Memory B cell (primary cell): ENCODE measurements at regions not wholly inside any gene's neighbourhood (a gene's known extent, or its start where the extent isn't known, plus 50 kb on each side); places are given as distances from the start of the nearest gene placed in this dataset.

ENCODE experiments used
- ATAC-seq: fragments of 150-1000 bp; cut with Tn5 transposase; 2 replicates; pipeline ENCODE4 v1.10.0; 2021; ENCODE audit warnings: low read depth, mild to moderate bottlenecking, moderate library complexity
- DNase-seq, 2 donors: peaks; one replicate each; pipeline ENCODE4 v3.0.0; 2022; ENCODE audit warnings: low spot score in 2 of 2
- H3K27ac Mint-ChIP-seq: one replicate; pipeline ENCODE4 v1.8.0; 2022; ENCODE audit warnings: mild to moderate bottlenecking, moderate library complexity, mixed read lengths
- H3K27me3 Mint-ChIP-seq: one replicate; pipeline ENCODE4 v1.8.0; 2022; ENCODE audit warnings: mixed read lengths
- H3K36me3 Mint-ChIP-seq: one replicate; pipeline ENCODE4 v1.8.0; 2022; ENCODE audit warnings: mild to moderate bottlenecking, mixed read lengths
- H3K4me1 Mint-ChIP-seq: one replicate; pipeline ENCODE4 v1.8.0; 2022; ENCODE audit warnings: mixed read lengths
- H3K4me3 Mint-ChIP-seq: one replicate; pipeline ENCODE4 v1.8.0; 2022; ENCODE audit warnings: mild to moderate bottlenecking, moderate library complexity, mixed read lengths
- H3K9me3 Mint-ChIP-seq: one replicate; pipeline ENCODE4 v1.8.0; 2022; ENCODE audit warnings: mixed read lengths

- DNase-seq, result no peak
- H3K27ac Mint-ChIP-seq, result no peak overlapping the region
Measured at GRCh38 chr6:130742131-130742681, 85.0 kb upstream of the SMLR1 start.

GRCh38 chr6:130743175-130743574 lies 84.0 kb upstream of the SMLR1 start:
- H3K27me3 Mint-ChIP-seq, result peaks cover 5% of the 10 kb centered on the region
- H3K27ac Mint-ChIP-seq, result no peak overlapping the region

More at GRCh38 chr6:130742131-130742681, 85.0 kb upstream of the SMLR1 start:
- Mint-ChIP-seq H3K4me1 (no peaks in the 10 kb centered on the region), H3K9me3 (no peaks in the 10 kb centered on the region), H3K4me3 (no peak overlapping the region), H3K36me3 (no peaks in the 10 kb centered on the region), H3K27me3 (peaks cover 5% of the 10 kb centered on the region)
- no peak for ATAC-seq

GRCh38 chr6:130744576-130745366 lies 82.4 kb upstream of the SMLR1 start:
- H3K4me3 Mint-ChIP-seq, result no peak overlapping the region
- no peak for ATAC-seq
- DNase-seq, result no peak
- peaks cover 4% of the 10 kb centered on the region for H3K9me3 Mint-ChIP-seq
- no peaks in the 10 kb centered on the region for H3K4me1 Mint-ChIP-seq
- H3K27me3 Mint-ChIP-seq, result peaks cover 6% of the 10 kb centered on the region
- no peaks in the 10 kb centered on the region for H3K36me3 Mint-ChIP-seq
- H3K27ac Mint-ChIP-seq, result no peak overlapping the region

More at GRCh38 chr6:130743175-130743574, 84.0 kb upstream of the SMLR1 start:
- H3K36me3 Mint-ChIP-seq, result no peaks in the 10 kb centered on the region
- ATAC-seq (no peak), DNase-seq (no peak)
- H3K4me3 Mint-ChIP-seq, result no peak overlapping the region
- H3K9me3 Mint-ChIP-seq, result no peaks in the 10 kb centered on the region
- H3K4me1 Mint-ChIP-seq, result no peaks in the 10 kb centered on the region

GRCh38 chr6:130748041-130748440 lies 79.2 kb upstream of the SMLR1 start:
- DNase-seq, result no peak
- no peaks in the 10 kb centered on the region for H3K36me3 Mint-ChIP-seq
- no peak overlapping the region for H3K4me3 Mint-ChIP-seq
- no peak for ATAC-seq
- no peaks in the 10 kb centered on the region for H3K4me1 Mint-ChIP-seq
- peaks cover 3% of the 10 kb centered on the region for H3K27me3 Mint-ChIP-seq
- H3K27ac Mint-ChIP-seq, result no peak overlapping the region
- peaks cover 4% of the 10 kb centered on the region for H3K9me3 Mint-ChIP-seq

GRCh38 chr6:130749402-130749801 lies 77.8 kb upstream of the SMLR1 start:
- Mint-ChIP-seq H3K4me1 (no peaks in the 10 kb centered on the region), H3K4me3 (no peak overlapping the region), H3K27ac (no peak overlapping the region), H3K27me3 (peaks cover 3% of the 10 kb centered on the region), H3K36me3 (no peaks in the 10 kb centered on the region), H3K9me3 (peaks cover 4% of the 10 kb centered on the region)
- ATAC-seq, result no peak
- no peak for DNase-seq

- Mint-ChIP-seq H3K4me3 (no peak overlapping the region), H3K27me3 (peaks cover 4% of the 10 kb centered on the region), H3K4me1 (peaks cover 2% of the 10 kb centered on the region), H3K27ac (no peak overlapping the region), H3K9me3 (peaks cover 4% of the 10 kb centered on the region), H3K36me3 (no peaks in the 10 kb centered on the region)
- DNase-seq (no peak), ATAC-seq (no peak)
Measured at GRCh38 chr6:130752267-130752666, 74.9 kb upstream of the SMLR1 start.

GRCh38 chr6:130754786-130755367 lies 72.3 kb upstream of the SMLR1 start:
- ATAC-seq (no peak), DNase-seq (no peak)
- H3K4me1 Mint-ChIP-seq, result peaks cover 2% of the 10 kb centered on the region
- peaks cover 2% of the 10 kb centered on the region for H3K27me3 Mint-ChIP-seq
- H3K4me3 Mint-ChIP-seq, result no peak overlapping the region
- no peaks in the 10 kb centered on the region for H3K9me3 Mint-ChIP-seq
- H3K27ac Mint-ChIP-seq, result no peak overlapping the region
- H3K36me3 Mint-ChIP-seq, result no peaks in the 10 kb centered on the region

- Mint-ChIP-seq H3K4me3 (no peak overlapping the region), H3K27ac (no peak overlapping the region), H3K4me1 (peaks cover 2% of the 10 kb centered on the region), H3K9me3 (peaks cover 1% of the 10 kb centered on the region), H3K27me3 (peaks cover 5% of the 10 kb centered on the region), H3K36me3 (no peaks in the 10 kb centered on the region)
- no peak for ATAC-seq
- no peak for DNase-seq
Measured at GRCh38 chr6:130755368-130756034, 71.7 kb upstream of the SMLR1 start.

- Mint-ChIP-seq H3K4me3 (no peak overlapping the region), H3K27me3 (peaks cover 5% of the 10 kb centered on the region), H3K36me3 (no peaks in the 10 kb centered on the region), H3K4me1 (peaks cover 2% of the 10 kb centered on the region), H3K27ac (no peak overlapping the region), H3K9me3 (peaks cover 1% of the 10 kb centered on the region)
- ATAC-seq (no peak), DNase-seq (no peak)
Measured at GRCh38 chr6:130756824-130757223, 70.4 kb upstream of the SMLR1 start.

- no peak for DNase-seq
- peaks cover 2% of the 10 kb centered on the region for H3K4me1 Mint-ChIP-seq
- H3K9me3 Mint-ChIP-seq, result peaks cover 1% of the 10 kb centered on the region
- H3K27ac Mint-ChIP-seq, result no peak overlapping the region
- no peak overlapping the region for H3K4me3 Mint-ChIP-seq
- H3K36me3 Mint-ChIP-seq, result no peaks in the 10 kb centered on the region
- H3K27me3 Mint-ChIP-seq, result peaks cover 9% of the 10 kb centered on the region
- ATAC-seq, result no peak
Measured at GRCh38 chr6:130758813-130759212, 68.4 kb upstream of the SMLR1 start.

- peaks cover 7% of the 10 kb centered on the region for H3K27me3 Mint-ChIP-seq
- ATAC-seq (no peak), DNase-seq (no peak)
- no peak overlapping the region for H3K27ac Mint-ChIP-seq
- peaks cover 2% of the 10 kb centered on the region for H3K4me1 Mint-ChIP-seq
- no peak overlapping the region for H3K4me3 Mint-ChIP-seq
- H3K9me3 Mint-ChIP-seq, result peaks cover 1% of the 10 kb centered on the region
- H3K36me3 Mint-ChIP-seq, result no peaks in the 10 kb centered on the region
Measured at GRCh38 chr6:130760006-130760405, 67.2 kb upstream of the SMLR1 start.

GRCh38 chr6:130761286-130761685 lies 65.9 kb upstream of the SMLR1 start:
- peaks cover 7% of the 10 kb centered on the region for H3K27me3 Mint-ChIP-seq
- H3K27ac Mint-ChIP-seq, result no peak overlapping the region
- DNase-seq (no peak), ATAC-seq (no peak)
- no peaks in the 10 kb centered on the region for H3K4me1 Mint-ChIP-seq
- H3K36me3 Mint-ChIP-seq, result no peaks in the 10 kb centered on the region
- peaks cover 1% of the 10 kb centered on the region for H3K9me3 Mint-ChIP-seq
- no peak overlapping the region for H3K4me3 Mint-ChIP-seq

GRCh38 chr6:130765181-130765727 lies 62.0 kb upstream of the SMLR1 start:
- Mint-ChIP-seq H3K4me1 (no peaks in the 10 kb centered on the region), H3K27ac (no peak overlapping the region), H3K9me3 (no peaks in the 10 kb centered on the region), H3K36me3 (no peaks in the 10 kb centered on the region), H3K4me3 (no peak overlapping the region), H3K27me3 (peaks cover 5% of the 10 kb centered on the region)
- ATAC-seq, result no peak
- DNase-seq, result no peak
